Stimulated activated CD4-positive, alpha-beta T cell treated with anti-CD3 and anti-CD28 coated beads, Interleukin-12 subunit alpha, Interleukin-12 subunit beta, amount 100 ng/mL, for 24 hours (primary cell): ENCODE measurements at regions not wholly inside any gene's neighbourhood (a gene's known extent, or its start where the extent isn't known, plus 50 kb on each side); places are given as distances from the start of the nearest gene placed in this dataset.

Experiments
- DNase-seq, 2 experiments: peaks; one replicate each; pipeline ENCODE4 v3.0.0-alpha.2; 2020; ENCODE audit warnings: low read depth in 2 of 2

- DNase-seq = no peak
These were observed 232.3 kb upstream of the CIBAR2 start for GRCh38 chr16:85344502-85345128.

- no peak for DNase-seq
These were observed 232.9 kb upstream of the CIBAR2 start for GRCh38 chr16:85345129-85345639.

GRCh38 chr16:85346404-85347212 is 234.3 kb upstream of the CIBAR2 start:
- DNase-seq = no peak

- no peak for DNase-seq
These were observed 234.9 kb upstream of the CIBAR2 start for GRCh38 chr16:85347213-85347591.

- DNase-seq = no peak
These were observed 236.0 kb upstream of the CIBAR2 start for GRCh38 chr16:85348065-85348840.

- no peak for DNase-seq
These were observed 236.7 kb upstream of the CIBAR2 start for GRCh38 chr16:85348911-85349334.

GRCh38 chr16:85349365-85350145 is 237.3 kb upstream of the CIBAR2 start:
- DNase-seq = no peak

GRCh38 chr16:85350146-85350728 is 238.0 kb upstream of the CIBAR2 start:
- no peak for DNase-seq

- DNase-seq = no peak
These were observed 238.7 kb upstream of the CIBAR2 start for GRCh38 chr16:85350973-85351372.

GRCh38 chr16:85353013-85353412 is 240.7 kb upstream of the CIBAR2 start:
- DNase-seq = no peak

- DNase-seq = no peak
These were observed 241.8 kb upstream of the CIBAR2 start for GRCh38 chr16:85353839-85354685.

- no peak for DNase-seq
These were observed 242.6 kb upstream of the CIBAR2 start for GRCh38 chr16:85354686-85355514.

GRCh38 chr16:85355515-85355837 is 243.2 kb upstream of the CIBAR2 start:
- DNase-seq = no peak

GRCh38 chr16:85356157-85356556 is 243.9 kb upstream of the CIBAR2 start:
- DNase-seq = no peak

- no peak for DNase-seq
These were observed 245.1 kb upstream of the CIBAR2 start for GRCh38 chr16:85357323-85357722.

GRCh38 chr16:85357924-85358505 is 245.7 kb upstream of the CIBAR2 start:
- DNase-seq = no peak

- no peak for DNase-seq
These were observed 246.5 kb upstream of the CIBAR2 start for GRCh38 chr16:85358704-85359146.

- DNase-seq = no peak
These were observed 247.0 kb upstream of the CIBAR2 start for GRCh38 chr16:85359147-85359822.
